Epidermal melanocyte (primary cell): ENCODE measurements at regions not wholly inside any gene's neighbourhood (a gene's known extent, or its start where the extent isn't known, plus 50 kb on each side); places are given as distances from the start of the nearest gene placed in this dataset.
"Not testable (repeated sequence)": the region's sequence is repeated elsewhere in the genome, so short reads cannot be mapped to it uniquely, and the experiment has no call there.

Experiments
- DNase-seq: peaks from one replicate; pipeline ENCODE4 v3.0.0; 2011; ENCODE audit warnings: low spot score; ENCODE audit not compliant: insufficient read length

DNA sequence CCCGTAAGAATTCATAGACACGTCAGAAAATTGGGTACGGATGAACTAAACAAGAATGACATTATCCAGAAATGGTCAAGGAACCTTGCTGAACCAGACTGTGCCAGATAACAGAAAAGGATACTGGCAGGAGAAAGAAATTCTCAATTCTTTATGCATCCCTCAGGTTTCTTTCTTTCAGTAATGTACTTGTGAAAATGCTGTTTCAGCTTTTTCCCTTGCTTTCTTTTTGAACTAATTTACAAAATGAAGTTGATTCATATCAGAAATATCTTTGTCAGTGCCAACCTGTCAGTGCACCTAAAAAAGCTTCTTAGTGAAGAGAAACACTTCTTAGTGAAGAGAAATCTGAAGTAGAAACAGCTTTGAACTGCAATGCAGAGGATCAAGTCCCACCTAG is 643.6 kb upstream of the RORB start:
- no peak for DNase-seq

DNA sequence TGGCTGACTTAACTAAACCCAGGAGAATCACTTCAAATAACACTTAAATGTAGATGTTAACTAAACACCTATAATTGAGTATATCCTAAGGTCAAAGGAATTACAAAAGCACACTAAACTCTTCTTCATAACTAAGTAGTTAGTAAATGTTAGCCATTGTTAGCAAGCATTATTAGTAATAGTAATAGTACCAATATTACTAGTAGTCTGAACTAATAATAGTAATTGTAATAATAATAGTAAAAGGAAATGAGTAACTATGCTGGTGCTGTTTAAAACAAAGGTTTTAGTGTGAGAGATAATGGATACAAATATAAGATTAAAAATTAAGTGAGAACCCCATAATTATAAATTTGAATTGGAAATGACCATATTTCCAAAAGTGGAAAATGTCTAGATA is 641.9 kb upstream of the RORB start:
- no peak for DNase-seq

DNA sequence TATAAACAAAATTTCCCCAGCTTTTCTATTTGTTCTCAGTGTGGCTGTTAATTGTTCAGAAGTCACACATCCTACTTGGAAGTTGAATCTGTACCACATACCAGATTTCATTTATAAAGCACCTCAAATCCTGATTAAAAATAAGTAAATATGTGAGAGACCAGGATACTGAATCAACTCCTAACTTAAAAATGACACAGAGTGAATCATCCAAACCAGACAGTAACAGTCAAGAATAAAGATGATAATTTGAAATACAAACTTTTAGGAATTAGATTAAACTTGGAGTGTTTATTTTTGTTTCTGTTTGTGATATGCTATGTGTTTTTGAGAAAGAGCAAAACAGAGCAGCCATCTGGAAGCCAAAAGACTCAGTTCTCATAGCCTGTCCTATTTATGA is 633.2 kb upstream of the RORB start:
- DNase-seq = no peak

DNA sequence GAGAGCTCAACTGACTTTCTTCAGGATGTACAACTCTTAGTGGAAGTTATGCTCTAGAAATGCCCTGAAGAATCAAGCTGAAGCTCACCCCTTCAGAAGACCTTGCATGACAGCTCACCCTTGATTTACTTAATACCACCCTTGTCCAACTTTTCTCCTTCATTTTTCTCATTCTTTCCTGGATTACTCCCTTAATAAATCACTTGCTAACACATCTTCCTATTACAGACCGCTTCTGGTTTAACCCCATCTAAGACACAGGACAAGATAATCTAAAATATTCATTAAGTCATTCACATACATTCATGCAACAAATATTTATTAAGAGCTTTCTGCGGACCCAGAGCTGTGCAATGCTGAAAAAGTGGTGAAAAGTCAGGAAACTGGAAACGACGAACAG is 630.7 kb upstream of the RORB start:
- DNase-seq = no peak

DNA sequence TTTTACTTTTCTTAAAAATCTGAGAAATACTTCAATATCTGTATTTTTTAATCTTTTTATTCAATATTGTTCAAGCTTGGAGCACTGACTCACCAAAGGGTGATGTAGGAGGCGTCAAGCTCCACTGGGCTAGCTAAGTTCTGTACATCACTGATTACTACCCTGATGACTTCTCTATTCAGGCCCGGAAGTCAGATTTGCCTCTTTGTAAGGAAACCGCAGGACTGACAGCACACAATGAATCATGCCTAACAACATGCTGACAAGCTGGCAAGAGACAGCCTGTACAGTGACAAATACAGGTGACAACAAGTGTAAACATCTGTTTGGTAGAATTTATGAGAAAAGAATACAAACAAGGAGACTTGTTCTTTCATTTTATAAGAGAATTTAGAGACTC is 627.9 kb upstream of the RORB start:
- DNase-seq = peak; percentile 24

DNA sequence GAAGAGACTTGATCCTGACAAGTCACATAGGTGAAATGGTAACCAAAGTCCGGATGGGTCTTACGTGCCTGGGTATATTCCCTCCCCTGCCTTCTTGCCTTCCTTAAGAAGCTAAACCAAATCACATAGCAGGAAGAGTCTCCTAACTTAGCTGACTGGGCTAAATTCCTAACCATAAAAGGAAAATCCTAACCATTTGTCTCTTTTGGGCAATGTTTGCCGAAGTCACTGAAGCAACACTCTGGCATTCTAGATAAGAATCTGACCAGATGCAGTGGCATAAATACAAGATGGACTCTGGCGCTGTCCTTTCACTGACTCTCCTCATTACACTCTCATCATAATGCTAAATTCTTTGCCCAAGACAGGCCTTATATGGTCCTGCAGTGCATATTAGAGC is 625.5 kb upstream of the RORB start:
- no peak for DNase-seq

DNA sequence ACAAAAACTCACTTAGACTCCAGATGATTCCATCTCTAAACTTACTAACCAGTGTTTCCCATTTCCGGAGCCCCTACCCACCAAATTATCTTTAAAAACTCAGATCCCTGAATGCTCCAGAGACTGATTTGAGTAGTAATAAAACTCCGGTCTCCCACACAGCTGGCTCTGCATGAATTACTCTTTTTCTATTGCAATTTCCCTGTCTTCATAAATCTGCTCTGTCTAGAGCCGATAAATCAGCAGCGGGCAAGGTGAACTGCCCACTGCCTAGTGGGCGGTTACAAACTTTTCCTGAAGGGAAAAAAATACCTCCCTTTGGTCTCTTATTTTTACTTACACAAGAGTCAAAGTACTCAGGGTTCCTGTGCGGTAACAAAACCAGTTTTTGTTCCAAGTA is 624.4 kb upstream of the RORB start:
- DNase-seq = no peak

DNA sequence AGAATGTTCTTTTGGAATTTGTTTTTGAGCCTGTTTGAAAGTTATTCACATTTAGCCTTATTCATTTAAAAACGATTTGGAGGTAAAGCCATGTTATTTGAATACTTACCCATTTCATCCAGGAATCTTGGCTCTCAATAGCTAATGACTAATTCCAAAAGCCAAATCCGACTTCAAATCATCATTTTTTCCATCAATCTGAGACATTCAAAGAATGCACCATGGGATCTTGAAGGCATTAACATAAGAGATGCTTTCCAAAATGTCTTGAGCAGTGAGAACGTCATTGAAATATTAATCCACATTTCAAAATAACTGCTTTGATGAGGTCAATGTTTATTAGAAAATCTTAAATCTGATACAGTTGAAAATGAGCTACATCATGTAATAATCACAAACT is 617.0 kb upstream of the RORB start:
- no peak for DNase-seq

DNA sequence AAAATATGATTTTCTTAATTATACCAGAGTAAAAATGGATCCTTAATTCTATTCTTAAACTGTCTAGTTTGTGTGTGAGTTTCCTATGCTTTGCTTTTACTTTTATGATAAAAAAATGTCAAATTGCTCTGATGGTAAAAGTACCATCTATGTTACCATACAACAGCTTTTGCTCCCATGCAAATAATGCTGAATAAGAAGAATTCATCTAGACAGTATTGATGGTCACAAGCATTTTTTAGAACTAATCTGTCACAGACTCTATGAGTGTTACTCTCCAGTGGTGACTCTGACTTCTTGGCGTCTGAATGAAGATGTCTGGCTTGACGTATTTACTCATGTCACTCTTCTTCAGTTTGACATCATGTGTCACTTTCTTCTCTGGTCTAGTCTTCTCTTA is 608.1 kb upstream of the RORB start:
- DNase-seq = no peak

DNA sequence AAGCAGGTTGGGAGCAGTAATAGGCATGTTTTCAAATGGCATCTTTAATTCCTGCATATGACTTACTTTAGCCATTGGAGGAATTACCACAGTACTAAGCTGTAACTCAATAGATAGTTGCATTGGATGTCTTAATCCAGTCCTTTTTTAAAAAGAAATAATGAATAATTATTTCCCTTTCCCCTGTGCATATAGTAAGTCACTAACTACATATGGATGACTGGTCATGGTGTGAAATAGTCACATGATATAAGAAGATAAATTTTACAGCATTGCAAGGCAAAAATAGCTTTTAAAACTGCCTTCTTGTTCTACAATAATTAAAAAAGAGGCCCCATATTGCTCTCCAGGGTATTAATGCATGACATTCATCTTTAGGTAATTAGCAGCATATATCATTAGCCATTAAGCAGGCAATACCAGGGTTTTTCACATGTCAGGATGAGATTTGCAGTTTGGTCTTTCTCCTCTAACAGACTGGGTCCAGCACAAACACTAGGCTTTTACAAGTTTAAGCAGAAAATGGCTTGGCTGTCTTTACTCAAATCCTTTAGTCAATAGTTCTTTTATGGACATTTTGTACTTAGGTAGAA is 606.4 kb upstream of the RORB start:
- no peak for DNase-seq

DNA sequence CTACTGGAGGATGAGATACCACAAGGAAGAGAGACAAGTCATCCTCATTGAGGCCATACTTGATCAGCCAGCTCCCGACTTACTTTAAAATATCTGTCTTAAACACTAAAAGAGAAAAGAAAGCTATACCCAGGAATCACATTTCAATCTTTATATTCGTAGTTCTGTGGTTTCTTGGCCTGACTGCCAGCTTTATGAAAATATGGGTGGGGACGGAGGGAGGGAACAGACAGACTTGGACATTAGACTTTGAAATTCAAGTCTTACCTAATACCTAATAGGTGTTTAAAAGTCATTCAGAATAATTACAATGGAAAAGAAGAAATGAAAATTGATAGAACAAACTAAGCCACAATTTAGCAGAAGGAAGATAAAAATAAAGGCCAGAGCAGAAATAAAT is 604.8 kb upstream of the RORB start:
- no peak for DNase-seq

DNA sequence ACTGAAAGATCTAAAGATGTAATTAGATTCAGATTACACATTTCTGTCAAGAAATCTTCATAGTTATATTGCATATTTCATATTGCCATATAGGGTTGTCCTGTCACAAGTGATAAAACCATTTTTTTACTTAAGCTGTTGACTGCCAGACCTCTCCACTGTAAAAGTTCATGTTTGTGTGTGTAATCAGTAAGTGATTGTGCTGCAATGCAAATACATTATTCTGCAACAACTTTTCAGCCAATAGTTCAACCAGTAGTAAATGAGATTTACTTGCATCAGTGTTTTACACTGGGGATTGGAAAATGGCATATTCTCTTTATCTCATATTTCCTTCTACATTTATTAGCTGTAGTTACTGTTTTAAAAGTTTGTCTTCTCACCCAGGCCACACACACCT is 603.9 kb upstream of the RORB start:
- DNase-seq = no peak

DNA sequence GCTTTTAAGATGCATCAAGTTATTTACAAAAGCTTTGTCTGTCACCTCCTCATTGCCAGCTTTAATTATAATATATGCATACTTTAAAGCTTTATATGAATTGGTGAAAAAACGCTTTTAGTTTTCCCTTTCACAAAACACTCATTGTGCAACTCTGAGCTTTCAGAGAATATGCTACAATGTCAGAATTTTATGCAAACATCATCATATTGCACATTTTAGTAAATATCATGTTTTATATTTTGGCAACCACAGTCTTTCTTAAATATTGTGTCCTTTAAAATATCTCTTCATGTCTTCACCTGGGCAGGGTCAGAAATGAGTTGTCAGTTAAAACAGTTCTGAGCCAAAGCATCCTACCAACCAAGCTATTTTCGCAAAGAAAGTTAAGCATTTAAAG is 601.1 kb upstream of the RORB start:
- DNase-seq = no peak

DNA sequence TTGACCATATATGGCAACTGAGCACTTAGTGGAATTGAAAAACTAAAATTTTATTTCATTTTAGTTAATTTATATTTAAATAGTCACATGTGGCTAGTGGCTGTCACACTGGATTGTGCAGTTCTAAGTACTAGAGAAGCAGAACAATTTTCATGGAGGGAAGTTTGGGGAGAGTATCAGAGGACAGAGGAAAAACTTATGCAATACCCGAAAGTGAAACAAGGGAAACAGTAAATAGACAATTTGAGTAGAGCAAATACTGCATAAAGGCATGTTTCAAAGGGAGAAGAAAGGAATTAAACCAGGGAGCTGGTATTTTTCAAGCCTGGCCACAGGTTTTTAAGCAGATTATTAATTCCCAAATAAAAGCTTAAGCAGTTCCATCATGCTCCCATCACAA is 590.5 kb upstream of the RORB start:
- DNase-seq = no peak

DNA sequence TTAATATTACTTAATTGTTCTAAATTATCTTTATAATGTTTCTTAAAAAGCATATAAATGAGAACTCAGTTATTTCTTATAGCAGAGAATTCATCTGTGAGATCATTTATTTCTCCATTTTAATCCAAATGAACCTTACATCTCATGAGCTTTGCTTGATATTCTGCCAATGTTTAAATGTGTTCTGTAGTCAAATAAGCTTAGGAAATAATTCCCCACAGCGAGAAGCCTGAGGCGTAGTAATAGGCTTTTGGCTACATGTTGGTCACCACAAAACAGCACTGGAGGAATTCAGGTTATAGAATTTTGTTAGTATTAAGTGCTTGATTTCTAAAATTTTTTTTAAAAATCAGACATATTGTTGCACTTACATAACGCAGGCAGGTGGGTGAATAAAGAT is 585.3 kb upstream of the RORB start:
- DNase-seq = no peak

DNA sequence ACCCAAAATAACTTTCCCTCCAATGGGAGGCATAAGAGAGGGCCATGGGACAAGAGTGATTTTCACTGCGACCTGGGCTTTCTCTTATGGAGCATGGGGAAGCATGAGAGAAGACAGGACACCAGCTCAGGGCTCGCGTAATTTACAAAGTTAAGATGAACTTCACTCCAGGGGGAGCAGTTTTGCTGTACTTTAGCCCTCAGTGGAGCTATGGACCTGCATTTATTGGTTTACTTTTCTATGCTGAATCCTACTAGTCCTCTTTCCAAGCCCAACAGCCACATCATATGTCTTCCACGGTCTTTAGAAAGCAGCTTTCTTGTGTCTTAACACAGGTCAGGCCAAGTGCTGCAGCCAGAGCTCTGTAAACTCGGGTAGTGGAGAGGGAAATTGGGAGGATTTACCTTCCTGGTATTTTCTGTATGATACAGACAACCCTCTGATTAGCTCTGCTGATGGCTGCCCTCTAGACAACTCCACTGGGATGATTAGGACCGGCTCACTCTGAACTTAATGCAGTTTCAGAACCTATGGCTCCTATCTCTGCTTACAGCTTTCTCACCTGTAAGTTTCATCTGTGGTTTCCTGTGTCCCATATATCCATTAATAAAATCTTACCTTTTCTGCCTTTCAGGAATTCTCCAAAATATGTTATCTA is 581.0 kb upstream of the RORB start:
- DNase-seq = no peak

DNA sequence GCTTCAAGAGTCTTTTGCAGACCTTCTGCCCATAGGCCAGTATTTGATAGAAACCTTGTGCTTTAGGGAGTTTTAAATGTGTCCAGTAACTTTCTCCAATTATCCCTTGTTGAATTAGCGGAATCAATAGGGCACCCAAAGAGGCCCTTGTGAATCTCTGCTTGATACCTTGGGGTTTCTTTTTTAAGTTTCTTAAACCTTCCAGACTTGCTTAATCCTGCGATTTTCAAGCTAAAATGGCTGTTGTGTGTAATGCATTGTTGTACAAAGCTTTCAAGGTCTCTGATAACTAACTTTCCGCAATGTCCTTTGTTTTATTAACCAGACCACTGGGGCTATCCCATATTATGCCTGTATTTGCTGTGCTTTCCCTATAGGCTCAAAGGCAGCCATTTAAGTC is 577.4 kb upstream of the RORB start:
- no peak for DNase-seq

DNA sequence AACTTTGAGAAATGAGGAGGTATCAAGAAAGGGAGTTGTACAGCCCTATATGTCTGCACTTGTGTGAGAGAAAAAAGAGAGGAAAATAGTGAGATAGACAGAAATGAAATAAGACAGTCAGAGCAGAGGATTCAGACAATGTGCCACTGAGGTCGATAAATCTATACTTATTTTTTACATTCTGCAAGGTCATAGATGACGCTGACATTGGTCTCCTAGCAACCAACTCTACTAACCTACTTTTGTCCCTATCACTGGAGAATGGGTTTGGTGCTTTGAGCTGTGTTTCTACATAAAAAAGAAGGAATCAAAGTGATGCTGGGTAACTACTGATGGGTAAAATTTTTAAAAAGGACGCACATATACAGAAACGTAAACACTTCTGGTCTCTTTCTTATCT is 573.3 kb upstream of the RORB start:
- DNase-seq = no peak

DNA sequence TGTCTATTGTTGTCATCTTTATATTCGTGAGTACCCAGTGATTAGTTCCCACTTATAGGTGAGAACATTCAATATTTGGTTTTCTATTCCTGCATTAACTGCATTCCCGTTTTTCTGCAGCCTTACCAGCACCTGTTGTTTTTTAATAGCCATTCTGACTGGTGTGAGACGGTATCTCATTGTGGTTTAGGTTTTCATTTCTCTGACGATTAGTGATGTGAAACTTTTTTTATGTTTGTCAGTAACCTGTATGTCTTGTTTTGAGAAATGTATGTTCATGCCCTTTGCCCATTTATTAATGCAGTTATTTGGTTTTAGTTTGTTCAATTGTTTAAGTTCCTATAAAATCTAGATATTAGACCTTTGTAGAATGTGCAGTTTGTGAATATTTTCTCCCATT is 546.0 kb upstream of the RORB start:
- DNase-seq = no peak

DNA sequence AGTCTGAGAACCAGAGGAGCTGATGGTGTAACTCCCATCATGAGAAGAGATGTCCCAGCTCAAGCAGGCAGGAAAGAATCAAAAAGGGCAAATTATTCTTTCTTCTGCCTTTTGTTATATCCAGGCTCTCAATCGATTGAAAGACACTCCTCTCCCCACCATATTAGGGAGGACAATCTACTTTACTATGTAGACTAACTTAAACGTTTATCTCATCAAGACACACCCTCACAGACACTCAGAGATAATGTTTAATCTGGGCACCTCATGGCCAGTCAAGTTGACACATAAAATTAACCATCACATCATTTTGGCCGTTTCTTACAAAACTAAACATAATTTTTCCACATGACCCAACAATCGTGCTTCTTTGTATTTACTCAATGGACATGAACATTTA is 534.3 kb upstream of the RORB start:
- no peak for DNase-seq

DNA sequence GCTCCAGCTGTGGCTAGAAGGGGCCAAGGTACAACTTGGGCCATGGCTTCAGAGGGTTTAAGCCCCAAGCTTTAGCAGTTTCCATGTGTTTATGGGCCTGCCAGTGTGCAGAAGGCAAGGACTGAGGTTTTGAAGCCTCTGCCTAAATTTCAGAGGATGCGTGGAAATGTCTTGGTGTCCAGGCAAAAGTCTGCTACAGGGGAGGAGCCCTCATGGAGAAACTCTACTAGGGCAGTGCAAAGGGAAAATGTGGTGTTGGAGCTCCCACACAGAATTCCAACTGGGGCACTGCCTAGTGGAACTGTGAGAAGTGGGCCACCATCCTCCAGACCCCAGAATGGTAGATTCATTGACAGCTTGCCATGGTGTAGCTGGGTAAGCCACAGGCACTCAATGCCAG is 527.2 kb upstream of the RORB start:
- no peak for DNase-seq

DNA sequence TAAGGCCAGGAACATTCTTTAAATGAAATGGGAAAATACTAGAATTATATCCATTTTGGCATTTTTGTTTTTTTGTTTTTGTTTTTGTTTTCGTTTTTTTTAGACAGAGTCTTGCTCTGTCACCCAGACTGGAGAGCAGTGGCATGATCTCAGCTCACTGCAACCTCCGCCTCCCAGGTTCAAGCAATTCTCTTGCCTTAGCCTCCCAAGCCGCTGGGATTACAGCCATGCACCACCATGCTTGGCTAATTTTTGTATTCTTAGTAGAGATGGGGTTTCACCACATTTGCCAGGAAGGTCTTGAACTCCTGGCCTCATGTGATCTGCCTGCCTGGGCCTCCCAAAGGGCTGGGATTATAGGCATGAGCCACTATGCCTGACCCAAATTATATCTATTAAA is 520.7 kb upstream of the RORB start:
- DNase-seq = not testable (repeated sequence)

DNA sequence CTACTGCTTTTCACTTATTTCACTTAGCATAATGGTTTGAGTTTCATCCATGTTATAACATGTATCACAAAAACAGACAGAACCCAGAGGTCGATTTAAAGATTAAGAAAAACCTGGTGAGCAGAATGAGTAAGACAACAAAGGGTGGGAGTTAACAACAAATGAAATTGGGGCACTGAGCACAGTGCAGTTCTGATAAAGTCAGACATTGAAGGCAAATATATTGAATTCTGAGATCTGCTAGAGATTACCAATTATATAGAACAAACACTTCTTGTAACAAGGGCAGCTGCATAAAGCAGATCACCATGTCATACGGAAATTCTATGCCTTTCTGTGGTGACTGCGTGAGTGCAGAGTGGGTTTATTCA is 517.3 kb upstream of the RORB start:
- no peak for DNase-seq

DNA sequence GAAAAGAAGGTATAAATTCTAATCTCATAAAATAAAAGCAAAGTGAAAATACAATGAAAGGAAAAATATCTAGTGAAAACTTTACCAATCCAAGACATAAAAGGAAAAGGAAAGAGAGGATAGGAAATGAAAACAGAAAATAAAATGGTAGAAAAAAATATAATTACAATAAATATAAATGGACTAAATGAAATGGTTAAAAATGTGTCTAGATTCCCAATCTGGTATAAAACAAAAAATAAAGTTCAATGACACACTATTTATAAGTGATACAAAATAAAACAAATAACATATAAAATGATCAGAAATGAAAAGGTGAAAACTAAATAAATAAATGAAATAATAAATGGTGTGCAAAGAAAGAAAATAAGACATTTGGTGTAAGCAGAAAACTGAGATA is 516.4 kb upstream of the RORB start:
- no peak for DNase-seq
